Psoas muscle (tissue), 7 donors: ENCODE measurements at regions not wholly inside any gene's neighbourhood (a gene's known extent, or its start where the extent isn't known, plus 50 kb on each side); places are given as distances from the start of the nearest gene placed in this dataset.

Experiments
- ATAC-seq, 4 donors: fragments of 200-7000 bp; cut with Tn5 transposase; one replicate each; pipeline ENCODE4 v1.9.1; 2020; ENCODE audit warnings: moderate library complexity in 3 of 4, mild to moderate bottlenecking in 2 of 4
- DNase-seq, 2 donors: peaks; one replicate each; pipeline ENCODE4 v3.0.0-alpha.2; 2020
- H3K27ac ChIP-seq: fragments of 200-600 bp; one replicate; pipeline ENCODE4 v1.8.0; 2022
- H3K27me3 ChIP-seq, 3 donors: fragments of 200-600 bp in 1 of 3; one replicate each; pipeline versions ENCODE4 v1.6.1 to v1.8.0; 2013 to 2022; ENCODE audit warnings: low read length in 2 of 3, mild to moderate bottlenecking in 2 of 3, moderate library complexity in 1 of 3; ENCODE audit not compliant: insufficient read depth in 3 of 3
- H3K36me3 ChIP-seq, 2 donors: fragments of 200-600 bp in 1 of 2; one replicate each; pipeline versions ENCODE4 v1.6.1 to v1.8.0; 2013 to 2022; ENCODE audit warnings: low read depth in 1 of 2, mild to moderate bottlenecking in 1 of 2, moderate library complexity in 1 of 2; ENCODE audit not compliant: insufficient read depth in 1 of 2
- H3K4me1 ChIP-seq: fragments of 200-600 bp; one replicate; pipeline ENCODE4 v1.8.0; 2022
- H3K4me3 ChIP-seq: fragments of 200-600 bp; one replicate; pipeline ENCODE4 v1.8.0; 2022; ENCODE audit warnings: mild to moderate bottlenecking
- H3K9me3 ChIP-seq: fragments of 200-600 bp; one replicate; pipeline ENCODE4 v1.8.0; 2022
- CTCF ChIP-seq: fragments of 200-600 bp; IDR thresholded peaks from one replicate; pipeline ENCODE4 v1.8.0; 2022; ENCODE audit warnings: antibody characterized with exemption
- WGBS, 3 donors: extraction: QIAGEN DNeasy Blood & Tissue Kit; methylation state at CpG; one replicate each; pipeline versions ENCODE4 v1.1.6 to v1.1.7; 2013; 5-methylcytosine and 5-hydroxymethylcytosine counted together
- intact Hi-C, 2 donors: fragments of 100-400 bp; cut with DNase I; formaldehyde crosslinking; loops; one replicate each; pipeline versions ENCODE4 v1.11.0 to v1.14.2; 2022
- donor health status: healthy with polysubstance abuse.
- donor health status: DM: no; HTN: no; CAD: no; lungs with moderate emphysema.
- donor health status: Bipolar disorder and iron deficiency.
- donor health status: healthy.
- donor health status: DM: yes; HTN: yes; CAD: no.
- donor health status: DM: no; HTN: no; CAD: no.
- donor health status: DM: yes; HTN: yes; CAD: no.

- Histone ChIP-seq H3K9me3 (no peaks in the 10 kb centered on the region), H3K36me3 (no peaks in the 10 kb centered on the region), H3K27ac (no peak overlapping the region), H3K4me3 (no peak overlapping the region), H3K4me1 (no peaks in the 10 kb centered on the region), H3K27me3 (no peaks in the 10 kb centered on the region)
- intact Hi-C loops: no loop called here
- ATAC-seq (no peak), DNase-seq (no peak)
- WGBS, 3 donors: 14 to 35% (median 27%) methylated on average over 1 of the region's 1 CpG
- TF ChIP-seq CTCF: no peak
Observed at GRCh38 chr2:221350616-221351015, 221.5 kb downstream of the EPHA4 start.

- H3K27me3 ChIP-seq: no peaks in the 10 kb centered on the region
- intact Hi-C loops: no loop called here
- no peak overlapping the region for H3K4me3 ChIP-seq
- WGBS, 3 donors: 30 to 43% (median 34%) methylated on average over 4 of the region's 4 CpGs
- no peak for ATAC-seq
- H3K36me3 ChIP-seq: no peaks in the 10 kb centered on the region
- DNase-seq: no peak
- TF ChIP-seq CTCF: no peak
- H3K27ac ChIP-seq: no peak overlapping the region
- no peaks in the 10 kb centered on the region for H3K4me1 ChIP-seq
- no peaks in the 10 kb centered on the region for H3K9me3 ChIP-seq
Observed at GRCh38 chr2:221353201-221353600, 218.9 kb downstream of the EPHA4 start.

GRCh38 chr2:221360312-221360711, 211.8 kb downstream of the EPHA4 start:
- Histone ChIP-seq H3K36me3 (no peaks in the 10 kb centered on the region), H3K4me1 (no peaks in the 10 kb centered on the region), H3K9me3 (no peaks in the 10 kb centered on the region), H3K27ac (no peak overlapping the region), H3K4me3 (no peak overlapping the region), H3K27me3 (no peaks in the 10 kb centered on the region)
- intact Hi-C loops: no loop called here
- 58 to 80% (median 63%) methylated on average over 3 of the region's 3 CpGs for WGBS, 3 donors
- DNase-seq: no peak
- no peak for TF ChIP-seq CTCF
- no peak for ATAC-seq

- intact Hi-C loops: no loop called here
Observed at GRCh38 chr2:221360742-221361141, 211.4 kb downstream of the EPHA4 start.

More at GRCh38 chr2:221360742-221361141, 211.4 kb downstream of the EPHA4 start:
- Histone ChIP-seq H3K4me1 (no peaks in the 10 kb centered on the region), H3K9me3 (no peaks in the 10 kb centered on the region), H3K36me3 (no peaks in the 10 kb centered on the region), H3K27me3 (no peaks in the 10 kb centered on the region), H3K4me3 (no peak overlapping the region), H3K27ac (no peak overlapping the region)
- ATAC-seq (no peak), DNase-seq (no peak)
- no peak for TF ChIP-seq CTCF
- 53 to 68% (median 54%) methylated on average over 6 of the region's 6 CpGs for WGBS, 3 donors
